Natural killer cell (primary cell): ENCODE measurements at regions not wholly inside any gene's neighbourhood (a gene's known extent, or its start where the extent isn't known, plus 50 kb on each side); places are given as distances from the start of the nearest gene placed in this dataset.

Experiments
- ATAC-seq, 3 donors: fragments of 150-1000 bp in 2 of 3; fragments of 200-7000 bp in 1 of 3; cut with Tn5 transposase; 1 replicate in 1 of 3; 2 replicates in 2 of 3; pipeline ENCODE4 v1.10.0; 2021; ENCODE audit warnings: mild to moderate bottlenecking in 2 of 3, moderate library complexity in 2 of 3
- DNase-seq, 2 donors: peaks; one replicate each; pipeline versions ENCODE4 v3.0.0 to v3.0.0-alpha.2; 2013 to 2021; ENCODE audit warnings: mixed read lengths in 1 of 2
- H3K27ac ChIP-seq: one replicate; pipeline ENCODE4 v1.5.1; 2013; ENCODE audit warnings: mild to moderate bottlenecking, low read length
- H3K27me3 ChIP-seq: one replicate; pipeline ENCODE4 v1.6.1; 2013; ENCODE audit warnings: low read length; ENCODE audit not compliant: control insufficient read depth, insufficient read depth
- H3K36me3 ChIP-seq: one replicate; pipeline ENCODE4 v1.6.1; 2013; ENCODE audit warnings: low read length; ENCODE audit not compliant: control insufficient read depth, insufficient read depth
- H3K4me1 ChIP-seq: one replicate; pipeline ENCODE4 v1.6.1; 2013; ENCODE audit warnings: low read length; ENCODE audit not compliant: control insufficient read depth, insufficient read depth
- H3K4me3 ChIP-seq: one replicate; pipeline ENCODE4 v1.5.1; 2013; ENCODE audit warnings: low read length
- H3K9me3 ChIP-seq: one replicate; pipeline ENCODE4 v1.6.1; 2013; ENCODE audit warnings: low read length; ENCODE audit not compliant: control insufficient read depth, insufficient read depth
- H3K27ac Mint-ChIP-seq, 2 donors: one replicate each; pipeline ENCODE4 v1.8.0; 2022; ENCODE audit warnings: mild to moderate bottlenecking in 2 of 2, mixed read lengths in 2 of 2, moderate library complexity in 1 of 2
- H3K27me3 Mint-ChIP-seq, 2 donors: one replicate each; pipeline ENCODE4 v1.8.0; 2022; ENCODE audit warnings: low read depth in 2 of 2, mixed read lengths in 2 of 2
- H3K36me3 Mint-ChIP-seq: one replicate; pipeline ENCODE4 v1.8.0; 2022; ENCODE audit warnings: mixed read lengths
- H3K4me1 Mint-ChIP-seq, 2 donors: one replicate each; pipeline ENCODE4 v1.8.0; 2022; ENCODE audit warnings: mixed read lengths in 2 of 2
- H3K4me3 Mint-ChIP-seq: one replicate; pipeline ENCODE4 v1.8.0; 2022; ENCODE audit warnings: mild to moderate bottlenecking, moderate library complexity, mixed read lengths
- H3K9me3 Mint-ChIP-seq, 2 donors: one replicate each; pipeline ENCODE4 v1.8.0; 2022; ENCODE audit warnings: mixed read lengths in 2 of 2
- WGBS: methylation state at CpG from one replicate; pipeline ENCODE4 v1.1.7; 2013; ENCODE audit warnings: missing lambda C conversion rate; ENCODE audit not compliant: insufficient coverage; 5-methylcytosine and 5-hydroxymethylcytosine counted together
- intact Hi-C: fragments of 100-400 bp; cut with micrococcal nuclease; formaldehyde crosslinking; loops from one replicate; pipeline ENCODE4 v1.14.2; 2022
- TF ChIP-seq, protein P1 (sequence below): fragments of 200-600 bp; IDR thresholded peaks from one replicate; pipeline ENCODE4 v1.8.0; 2022; ENCODE audit warnings: antibody characterized with exemption

GRCh38 chr13:104385404-104385803, 1319.2 kb upstream of the SLC10A2 start:
- intact Hi-C loops = no loop called here

DNA sequence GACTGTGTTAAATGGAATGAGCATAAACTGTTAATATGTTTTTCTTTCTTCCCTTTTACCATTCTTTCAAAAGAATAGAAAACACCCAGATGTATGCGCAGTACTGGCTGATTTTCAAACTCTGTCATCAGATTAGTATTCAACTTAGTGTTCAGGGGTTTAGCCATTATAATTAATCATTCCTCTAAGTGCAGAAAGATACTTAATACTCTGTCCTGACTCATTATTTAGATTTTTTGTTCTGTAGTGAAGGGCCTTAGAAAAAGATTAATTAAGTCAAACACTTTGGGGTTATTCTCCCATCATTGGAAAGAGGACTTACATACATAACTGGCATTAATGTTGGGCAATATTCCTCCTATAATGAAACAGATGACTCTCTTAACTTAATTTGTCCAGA, 1316.7 kb upstream of the SLC10A2 start:
- Mint-ChIP-seq H3K9me3 (peaks cover 6 to 11% of the 10 kb centered on the region in 2 donors), H3K27me3 (no peaks in the 10 kb centered on the region), H3K4me3 (no peak overlapping the region), H3K4me1 (no peaks in the 10 kb centered on the region), H3K27ac (no peak overlapping the region), H3K36me3 (no peaks in the 10 kb centered on the region)
- no peaks in the 10 kb centered on the region for H3K9me3 ChIP-seq
- H3K27me3 ChIP-seq = no peaks in the 10 kb centered on the region
- no peak for DNase-seq
- no peak for ATAC-seq
- H3K36me3 ChIP-seq = no peaks in the 10 kb centered on the region
- WGBS = no CpG with 5 or more reads among the region's 1 CpG
- TF ChIP-seq, protein P1, sequence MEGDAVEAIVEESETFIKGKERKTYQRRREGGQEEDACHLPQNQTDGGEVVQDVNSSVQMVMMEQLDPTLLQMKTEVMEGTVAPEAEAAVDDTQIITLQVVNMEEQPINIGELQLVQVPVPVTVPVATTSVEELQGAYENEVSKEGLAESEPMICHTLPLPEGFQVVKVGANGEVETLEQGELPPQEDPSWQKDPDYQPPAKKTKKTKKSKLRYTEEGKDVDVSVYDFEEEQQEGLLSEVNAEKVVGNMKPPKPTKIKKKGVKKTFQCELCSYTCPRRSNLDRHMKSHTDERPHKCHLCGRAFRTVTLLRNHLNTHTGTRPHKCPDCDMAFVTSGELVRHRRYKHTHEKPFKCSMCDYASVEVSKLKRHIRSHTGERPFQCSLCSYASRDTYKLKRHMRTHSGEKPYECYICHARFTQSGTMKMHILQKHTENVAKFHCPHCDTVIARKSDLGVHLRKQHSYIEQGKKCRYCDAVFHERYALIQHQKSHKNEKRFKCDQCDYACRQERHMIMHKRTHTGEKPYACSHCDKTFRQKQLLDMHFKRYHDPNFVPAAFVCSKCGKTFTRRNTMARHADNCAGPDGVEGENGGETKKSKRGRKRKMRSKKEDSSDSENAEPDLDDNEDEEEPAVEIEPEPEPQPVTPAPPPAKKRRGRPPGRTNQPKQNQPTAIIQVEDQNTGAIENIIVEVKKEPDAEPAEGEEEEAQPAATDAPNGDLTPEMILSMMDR = no peak
- H3K4me1 ChIP-seq = no peaks in the 10 kb centered on the region
- no peak overlapping the region for H3K27ac ChIP-seq
- no peak overlapping the region for H3K4me3 ChIP-seq
- intact Hi-C loops = no loop called here

More at GRCh38 chr13:104385404-104385803, 1319.2 kb upstream of the SLC10A2 start:
- H3K4me1 Mint-ChIP-seq = no peaks in the 10 kb centered on the region
- Histone ChIP-seq H3K4me1 (no peaks in the 10 kb centered on the region), H3K36me3 (no peaks in the 10 kb centered on the region), H3K27ac (no peak overlapping the region), H3K4me3 (no peak overlapping the region), H3K27me3 (no peaks in the 10 kb centered on the region), H3K9me3 (no peaks in the 10 kb centered on the region)
- no peaks in the 10 kb centered on the region for H3K36me3 Mint-ChIP-seq
- no peak for DNase-seq
- 82% methylated on average over 2 of the region's 2 CpGs for WGBS
- H3K27me3 Mint-ChIP-seq = no peaks in the 10 kb centered on the region
- TF ChIP-seq, protein P1 = no peak
- ATAC-seq = no peak
- H3K4me3 Mint-ChIP-seq = no peak overlapping the region
- peaks cover 4 to 10% of the 10 kb centered on the region in 2 donors for H3K9me3 Mint-ChIP-seq
- no peak overlapping the region for H3K27ac Mint-ChIP-seq

GRCh38 chr13:104376588-104376987, 1310.4 kb upstream of the SLC10A2 start:
- Mint-ChIP-seq H3K4me1 (no peaks in the 10 kb centered on the region), H3K36me3 (no peaks in the 10 kb centered on the region), H3K27me3 (no peaks in the 10 kb centered on the region), H3K27ac (no peak overlapping the region), H3K4me3 (no peak overlapping the region), H3K9me3 (peaks cover 3 to 12% of the 10 kb centered on the region in 2 donors)
- ATAC-seq = no peak
- H3K9me3 ChIP-seq = no peaks in the 10 kb centered on the region
- H3K4me3 ChIP-seq = no peak overlapping the region
- no peak overlapping the region for H3K27ac ChIP-seq
- no peak for DNase-seq
- H3K36me3 ChIP-seq = no peaks in the 10 kb centered on the region
- no peaks in the 10 kb centered on the region for H3K4me1 ChIP-seq
- no CpG with 5 or more reads among the region's 1 CpG for whole genome bisulfite sequencing
- TF ChIP-seq, protein P1 = no peak
- intact Hi-C loops = no loop called here
- H3K27me3 ChIP-seq = no peaks in the 10 kb centered on the region

DNA sequence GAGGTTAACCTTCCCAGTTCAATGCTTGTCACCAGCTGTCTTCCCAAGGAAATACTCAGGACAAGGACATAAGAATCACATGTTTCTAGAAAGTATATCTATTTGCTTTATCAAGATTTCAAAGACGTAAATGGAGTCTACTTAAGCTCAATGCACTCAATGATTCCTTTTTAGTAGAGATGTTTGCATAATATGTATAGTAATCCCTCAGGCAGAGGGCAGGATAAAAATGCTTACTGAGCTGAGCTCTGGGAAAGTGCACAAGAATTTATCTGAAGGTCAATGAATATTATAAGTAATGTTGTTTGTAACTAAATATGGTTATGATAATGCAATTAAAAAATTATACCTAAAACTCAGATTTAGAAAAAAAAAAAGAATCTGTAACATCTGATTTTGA, 1309.4 kb upstream of the SLC10A2 start:
- H3K9me3 ChIP-seq = no peaks in the 10 kb centered on the region
- Mint-ChIP-seq H3K27ac (no peak overlapping the region), H3K4me1 (no peaks in the 10 kb centered on the region), H3K27me3 (no peaks in the 10 kb centered on the region), H3K36me3 (no peaks in the 10 kb centered on the region), H3K9me3 (peaks cover 3 to 9% of the 10 kb centered on the region in 2 donors), H3K4me3 (no peak overlapping the region)
- no peak overlapping the region for H3K4me3 ChIP-seq
- H3K4me1 ChIP-seq = no peaks in the 10 kb centered on the region
- intact Hi-C loops = no loop called here
- no peaks in the 10 kb centered on the region for H3K36me3 ChIP-seq
- ATAC-seq (no peak), DNase-seq (no peak)
- no peaks in the 10 kb centered on the region for H3K27me3 ChIP-seq
- 100% methylated on average over 1 of the region's 1 CpG for WGBS
- H3K27ac ChIP-seq = no peak overlapping the region
- TF ChIP-seq, protein P1 = no peak
